Left hindlimb (tissue), 1 donor: ENCODE measurements at regions not wholly inside any gene's neighbourhood (a gene's known extent, or its start where the extent isn't known, plus 50 kb on each side); places are given as distances from the start of the nearest gene placed in this dataset.

Source experiments
- DNase-seq: peaks from one replicate; pipeline ENCODE4 v3.0.0-alpha.2; 2018

GRCh38 chr6:7042654-7043545, 64.9 kb upstream of the RREB1 start:
- no peak for DNase-seq

- no peak for DNase-seq
Measured at GRCh38 chr6:7045331-7045730, 62.4 kb upstream of the RREB1 start.

GRCh38 chr6:7045746-7046145, 62.0 kb upstream of the RREB1 start:
- DNase-seq = no peak

GRCh38 chr6:7047128-7047527, 60.6 kb upstream of the RREB1 start:
- no peak for DNase-seq

GRCh38 chr6:7047966-7048365, 59.8 kb upstream of the RREB1 start:
- DNase-seq = no peak

- no peak for DNase-seq
Measured at GRCh38 chr6:7048894-7049293, 58.9 kb upstream of the RREB1 start.

- no peak for DNase-seq
Measured at GRCh38 chr6:7050004-7050403, 57.8 kb upstream of the RREB1 start.

GRCh38 chr6:7050872-7051779, 56.6 kb upstream of the RREB1 start:
- DNase-seq = peak; percentile 65

GRCh38 chr6:7051780-7052442, 55.9 kb upstream of the RREB1 start:
- peak; percentile 67 for DNase-seq

- DNase-seq = peak; percentile 76
Measured at GRCh38 chr6:7052443-7053011, 55.2 kb upstream of the RREB1 start.

- no peak for DNase-seq
Measured at GRCh38 chr6:7053125-7053774, 54.5 kb upstream of the RREB1 start.
